ENCODE measurements at regions not wholly inside any gene's neighbourhood (a gene's known extent, or its start where the extent isn't known, plus 50 kb on each side); places are given as distances from the start of the nearest gene placed in this dataset.

DNA sequence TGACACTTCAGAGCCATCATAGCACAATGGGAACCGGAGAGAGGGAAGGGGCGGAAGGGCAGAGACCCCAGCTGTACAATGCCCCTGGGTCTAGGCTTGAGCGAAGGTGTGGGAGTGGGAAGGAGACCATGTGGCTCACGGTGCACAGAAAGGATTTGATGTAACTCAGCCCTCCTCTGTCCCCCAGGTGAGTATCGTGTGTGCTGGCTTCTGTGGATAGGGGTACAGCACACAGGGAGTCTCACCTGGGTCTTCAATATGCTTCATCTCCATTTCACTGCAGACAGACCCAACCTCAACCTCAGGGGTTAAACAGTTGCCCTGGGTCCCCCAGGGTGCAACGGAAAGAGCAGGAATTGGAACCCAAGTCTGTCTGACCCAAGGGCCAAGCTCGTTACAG lies 122.2 kb downstream of the CDH26 start:
- TF ChIP-seq, protein P1, sequence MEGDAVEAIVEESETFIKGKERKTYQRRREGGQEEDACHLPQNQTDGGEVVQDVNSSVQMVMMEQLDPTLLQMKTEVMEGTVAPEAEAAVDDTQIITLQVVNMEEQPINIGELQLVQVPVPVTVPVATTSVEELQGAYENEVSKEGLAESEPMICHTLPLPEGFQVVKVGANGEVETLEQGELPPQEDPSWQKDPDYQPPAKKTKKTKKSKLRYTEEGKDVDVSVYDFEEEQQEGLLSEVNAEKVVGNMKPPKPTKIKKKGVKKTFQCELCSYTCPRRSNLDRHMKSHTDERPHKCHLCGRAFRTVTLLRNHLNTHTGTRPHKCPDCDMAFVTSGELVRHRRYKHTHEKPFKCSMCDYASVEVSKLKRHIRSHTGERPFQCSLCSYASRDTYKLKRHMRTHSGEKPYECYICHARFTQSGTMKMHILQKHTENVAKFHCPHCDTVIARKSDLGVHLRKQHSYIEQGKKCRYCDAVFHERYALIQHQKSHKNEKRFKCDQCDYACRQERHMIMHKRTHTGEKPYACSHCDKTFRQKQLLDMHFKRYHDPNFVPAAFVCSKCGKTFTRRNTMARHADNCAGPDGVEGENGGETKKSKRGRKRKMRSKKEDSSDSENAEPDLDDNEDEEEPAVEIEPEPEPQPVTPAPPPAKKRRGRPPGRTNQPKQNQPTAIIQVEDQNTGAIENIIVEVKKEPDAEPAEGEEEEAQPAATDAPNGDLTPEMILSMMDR (IDR thresholded peaks at IDR 0.05) = no peak
- TF ChIP-seq POLR2A (IDR thresholded peaks at IDR 0.05) = no peak

All from uterus (tissue), 2 donors.